LNCaP clone FGC (cell line): ENCODE measurements at regions not wholly inside any gene's neighbourhood (a gene's known extent, or its start where the extent isn't known, plus 50 kb on each side); places are given as distances from the start of the nearest gene placed in this dataset.

Source experiments
- DNase-seq: peaks from one replicate; pipeline ENCODE4 v3.0.0-alpha.2; 2011; ENCODE audit warnings: low read depth
- H3K4me3 ChIP-seq: 2 replicates; pipeline ENCODE4 v1.5.1; 2011; ENCODE audit warnings: mild to moderate bottlenecking, low read depth, low read length, control low read depth
- TF ChIP-seq, protein P1 (sequence below): IDR thresholded peaks from 2 replicates; pipeline ENCODE4 v1.5.1; 2012; ENCODE audit warnings: mild to moderate bottlenecking; ENCODE audit not compliant: control insufficient read depth, insufficient read depth; ENCODE audit errors: extremely low read depth

DNA sequence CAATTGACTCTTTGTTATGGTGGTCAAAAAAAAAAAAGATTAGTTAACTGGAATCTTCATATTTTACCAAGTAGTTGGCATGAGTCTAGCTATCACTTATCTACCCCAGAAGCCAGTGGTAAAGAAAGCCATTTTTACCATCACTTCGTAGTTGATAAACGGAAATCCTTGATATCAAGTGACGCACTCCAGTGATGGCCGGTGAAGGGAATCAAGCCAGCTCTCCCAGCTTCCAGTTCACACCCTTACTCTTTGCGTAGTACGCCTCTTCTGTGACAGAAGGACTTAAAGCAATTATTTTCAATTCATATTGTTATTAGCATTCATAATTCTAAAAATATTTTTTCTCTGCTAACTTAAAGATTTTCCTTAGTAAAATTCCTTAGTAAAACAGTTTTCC is 447.9 kb downstream of the GPATCH2 start:
- no peak for DNase-seq
- H3K4me3 ChIP-seq: no peak overlapping the region
- TF ChIP-seq, protein P1, sequence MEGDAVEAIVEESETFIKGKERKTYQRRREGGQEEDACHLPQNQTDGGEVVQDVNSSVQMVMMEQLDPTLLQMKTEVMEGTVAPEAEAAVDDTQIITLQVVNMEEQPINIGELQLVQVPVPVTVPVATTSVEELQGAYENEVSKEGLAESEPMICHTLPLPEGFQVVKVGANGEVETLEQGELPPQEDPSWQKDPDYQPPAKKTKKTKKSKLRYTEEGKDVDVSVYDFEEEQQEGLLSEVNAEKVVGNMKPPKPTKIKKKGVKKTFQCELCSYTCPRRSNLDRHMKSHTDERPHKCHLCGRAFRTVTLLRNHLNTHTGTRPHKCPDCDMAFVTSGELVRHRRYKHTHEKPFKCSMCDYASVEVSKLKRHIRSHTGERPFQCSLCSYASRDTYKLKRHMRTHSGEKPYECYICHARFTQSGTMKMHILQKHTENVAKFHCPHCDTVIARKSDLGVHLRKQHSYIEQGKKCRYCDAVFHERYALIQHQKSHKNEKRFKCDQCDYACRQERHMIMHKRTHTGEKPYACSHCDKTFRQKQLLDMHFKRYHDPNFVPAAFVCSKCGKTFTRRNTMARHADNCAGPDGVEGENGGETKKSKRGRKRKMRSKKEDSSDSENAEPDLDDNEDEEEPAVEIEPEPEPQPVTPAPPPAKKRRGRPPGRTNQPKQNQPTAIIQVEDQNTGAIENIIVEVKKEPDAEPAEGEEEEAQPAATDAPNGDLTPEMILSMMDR: no peak

DNA sequence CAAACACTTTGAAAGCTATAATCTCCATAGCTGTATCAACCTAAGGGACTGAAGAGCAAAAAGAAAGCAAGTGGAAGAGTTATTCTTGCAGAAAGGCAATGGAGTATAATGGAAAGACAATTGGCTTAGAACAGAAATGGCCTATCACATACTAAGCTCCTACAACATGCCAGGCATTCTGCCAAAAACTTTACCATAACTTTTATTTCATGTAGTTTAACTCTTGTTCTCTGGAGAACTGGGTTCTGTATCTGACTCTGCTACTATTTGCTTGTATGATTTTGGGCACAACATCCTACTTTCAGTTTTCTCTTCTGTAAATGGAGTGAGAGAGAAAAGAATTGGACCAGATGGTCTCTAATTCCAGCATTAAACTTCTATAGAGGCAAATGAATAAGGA is 449.1 kb downstream of the GPATCH2 start:
- no peak for DNase-seq
- TF ChIP-seq, protein P1: no peak
- no peak overlapping the region for H3K4me3 ChIP-seq

DNA sequence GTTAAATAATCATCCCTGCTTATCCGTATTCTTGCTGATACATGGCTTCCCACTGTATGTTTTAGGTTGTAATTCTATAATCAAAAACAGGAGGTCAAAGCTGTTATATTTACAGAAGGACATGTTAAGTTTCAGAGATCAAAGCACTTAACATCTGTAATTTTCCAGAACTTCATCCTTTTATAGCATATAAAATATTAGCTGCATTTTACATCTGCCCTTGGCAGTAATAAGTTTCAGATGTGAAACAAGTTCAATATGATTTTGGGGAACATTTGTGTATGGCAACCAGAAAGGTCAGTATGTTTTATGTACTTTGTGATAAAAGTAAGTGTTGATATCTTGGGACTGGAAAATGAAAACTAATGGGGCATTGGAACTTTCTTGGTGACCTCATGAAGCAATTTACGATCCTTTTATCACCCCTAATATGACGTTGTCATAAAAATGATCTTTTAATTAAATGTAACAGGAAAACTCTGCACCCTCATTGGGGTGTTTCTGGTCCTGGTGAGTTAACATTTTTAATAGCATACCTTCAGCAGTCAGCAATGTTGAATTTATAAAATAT is 449.6 kb downstream of the GPATCH2 start:
- no peak overlapping the region for H3K4me3 ChIP-seq
- DNase-seq: no peak
- TF ChIP-seq, protein P1: no peak

DNA sequence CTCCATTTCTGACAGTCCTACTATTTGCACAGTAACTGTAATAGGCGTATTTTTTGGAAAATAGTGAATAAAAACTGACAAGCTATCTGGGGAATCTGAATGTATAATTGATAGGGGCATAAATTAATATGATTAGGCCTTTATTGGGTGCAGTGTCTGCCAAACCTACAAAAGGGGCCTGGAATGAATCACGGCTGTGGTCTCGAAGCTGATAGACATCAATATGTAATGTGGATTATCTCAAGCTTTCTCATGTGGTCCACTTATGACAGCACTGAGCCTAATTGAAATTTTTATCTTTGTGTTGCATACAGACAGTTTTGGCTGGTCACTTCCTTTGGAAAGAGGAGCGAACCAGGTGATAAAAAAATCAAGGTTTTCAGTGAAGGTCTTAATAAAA is 450.4 kb downstream of the GPATCH2 start:
- no peak overlapping the region for H3K4me3 ChIP-seq
- no peak for DNase-seq
- TF ChIP-seq, protein P1: no peak

DNA sequence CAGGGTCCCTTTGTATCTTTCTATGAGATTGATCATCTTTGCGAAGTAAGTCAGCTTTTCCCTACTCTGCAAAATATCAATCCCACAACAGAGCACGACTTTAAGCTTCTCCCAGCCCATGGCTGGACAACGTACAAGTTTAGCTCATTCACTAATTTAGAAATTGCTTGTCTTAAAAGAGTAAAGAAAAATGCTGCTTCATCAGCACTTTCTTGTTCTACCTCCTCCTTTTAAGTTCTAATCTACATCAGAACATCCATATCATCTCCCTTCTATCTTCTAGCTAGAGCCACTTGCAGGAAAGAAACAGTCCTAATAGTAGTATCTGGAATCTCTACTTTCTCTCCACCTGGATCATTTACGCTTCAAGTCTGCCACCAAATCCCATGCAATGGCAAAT is 441.2 kb upstream of the ESRRG start:
- no peak for DNase-seq
- H3K4me3 ChIP-seq: no peak overlapping the region
- TF ChIP-seq, protein P1: no peak

DNA sequence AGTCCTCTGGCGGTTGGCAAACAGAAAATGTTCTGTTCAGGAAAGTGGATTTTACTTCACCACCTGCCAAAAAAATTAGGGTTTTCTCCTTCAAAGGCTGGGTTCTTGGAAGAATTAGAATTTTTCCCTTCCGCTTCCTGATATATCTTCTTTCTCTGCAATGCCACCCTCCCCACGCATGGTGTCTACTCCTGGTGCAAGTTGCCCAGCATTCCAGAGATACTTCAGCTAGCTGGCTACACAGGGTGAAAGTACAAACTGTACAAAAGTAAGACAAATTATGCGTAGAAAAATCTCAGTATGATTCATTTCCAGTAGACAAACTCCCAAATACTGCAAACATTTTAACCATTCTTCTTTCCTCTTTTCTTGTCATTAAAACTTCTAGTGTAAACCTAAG is 430.1 kb upstream of the ESRRG start:
- no peak for DNase-seq
- TF ChIP-seq, protein P1: no peak
- no peak overlapping the region for H3K4me3 ChIP-seq

DNA sequence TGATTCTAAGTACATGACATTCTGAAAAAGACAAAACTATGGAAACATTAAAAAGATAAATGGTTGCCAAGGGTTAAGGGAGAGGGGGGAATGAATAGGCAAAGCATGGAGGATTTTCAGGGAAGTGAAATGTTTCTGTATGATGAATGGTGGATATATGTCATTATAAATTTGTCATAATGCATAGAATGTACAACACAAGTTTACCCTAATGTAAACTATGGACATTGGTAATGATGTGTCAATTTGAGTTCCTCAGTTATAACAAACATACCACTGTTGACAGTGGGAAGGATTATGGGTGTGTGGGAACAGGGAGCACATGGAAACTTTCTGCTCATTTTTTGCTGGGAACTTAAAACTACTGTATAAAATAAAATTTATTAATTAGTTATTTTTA is 427.1 kb upstream of the ESRRG start:
- H3K4me3 ChIP-seq: no peak overlapping the region
- no peak for DNase-seq

More for the DNA sequence above, 427.1 kb upstream of the ESRRG start:
- TF ChIP-seq, protein P1: no peak
